GM04503 (cell line): ENCODE measurements at regions not wholly inside any gene's neighbourhood (a gene's known extent, or its start where the extent isn't known, plus 50 kb on each side); places are given as distances from the start of the nearest gene placed in this dataset.
"Not testable (repeated sequence)": the region's sequence is repeated elsewhere in the genome, so short reads cannot be mapped to it uniquely, and the experiment has no call there.

Source experiments
- DNase-seq: peaks from one replicate; pipeline ENCODE4 v3.0.0-alpha.2; 2012; ENCODE audit warnings: low read depth

DNA sequence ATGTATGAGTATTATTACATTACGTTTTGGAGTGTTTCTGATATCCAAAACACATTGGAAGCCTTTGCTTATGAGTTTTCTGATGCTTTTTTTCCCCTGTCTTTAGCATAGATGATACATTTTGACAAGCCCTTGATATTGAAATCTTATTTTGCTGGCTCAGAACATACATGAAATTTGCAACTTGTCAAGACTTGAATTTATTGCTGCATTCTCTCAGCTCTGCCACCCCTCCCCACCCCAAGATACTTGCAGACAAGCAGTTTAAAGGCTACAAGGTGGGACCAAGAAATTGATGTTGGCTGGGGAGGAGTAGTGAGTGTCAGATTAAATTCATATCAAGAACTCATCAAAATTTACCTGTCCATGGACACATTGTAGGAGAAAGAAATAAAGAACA is 160.2 kb downstream of the GJA1 start:
- no peak for DNase-seq

DNA sequence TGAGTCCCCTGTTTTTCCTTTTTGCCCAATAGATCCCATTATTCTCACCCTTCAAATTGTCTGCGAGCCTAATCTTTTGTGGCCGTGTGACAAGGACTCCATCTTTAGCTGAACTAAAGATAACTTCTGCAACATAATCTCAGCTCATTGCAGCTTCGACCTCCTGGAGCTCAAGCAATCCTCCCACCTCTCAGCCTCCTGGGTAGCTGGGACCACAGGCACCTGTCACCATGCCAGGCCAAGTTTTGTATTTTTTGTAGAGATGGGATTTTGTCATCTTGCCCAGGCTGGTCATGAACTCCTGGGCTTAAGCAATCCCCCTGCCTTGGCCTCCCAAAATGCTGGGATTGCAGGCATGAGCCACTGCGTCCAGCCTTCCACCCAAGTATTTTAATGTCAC is 161.0 kb downstream of the GJA1 start:
- no peak for DNase-seq

DNA sequence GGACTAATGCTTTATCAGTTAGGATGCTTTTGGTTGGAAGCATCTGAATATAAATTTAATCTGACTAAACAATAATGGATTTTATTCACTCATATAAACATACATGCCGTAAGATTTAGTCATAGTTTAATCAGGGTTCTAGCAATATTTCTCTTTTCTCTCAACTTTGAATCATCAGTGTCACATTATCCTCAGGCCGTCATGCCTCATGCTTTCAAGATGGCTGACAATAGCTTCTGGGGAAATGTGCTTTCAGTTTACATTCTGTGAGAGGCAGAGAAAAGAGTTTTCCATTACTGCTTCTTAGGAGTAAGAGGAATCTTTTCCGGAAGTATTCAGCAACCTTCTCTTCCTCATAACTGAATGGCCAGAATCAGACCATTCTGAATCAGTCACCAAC is 162.2 kb downstream of the GJA1 start:
- DNase-seq, result no peak

GRCh38 chr6:121599331-121599730 is 163.9 kb downstream of the GJA1 start:
- not testable (repeated sequence) for DNase-seq

DNA sequence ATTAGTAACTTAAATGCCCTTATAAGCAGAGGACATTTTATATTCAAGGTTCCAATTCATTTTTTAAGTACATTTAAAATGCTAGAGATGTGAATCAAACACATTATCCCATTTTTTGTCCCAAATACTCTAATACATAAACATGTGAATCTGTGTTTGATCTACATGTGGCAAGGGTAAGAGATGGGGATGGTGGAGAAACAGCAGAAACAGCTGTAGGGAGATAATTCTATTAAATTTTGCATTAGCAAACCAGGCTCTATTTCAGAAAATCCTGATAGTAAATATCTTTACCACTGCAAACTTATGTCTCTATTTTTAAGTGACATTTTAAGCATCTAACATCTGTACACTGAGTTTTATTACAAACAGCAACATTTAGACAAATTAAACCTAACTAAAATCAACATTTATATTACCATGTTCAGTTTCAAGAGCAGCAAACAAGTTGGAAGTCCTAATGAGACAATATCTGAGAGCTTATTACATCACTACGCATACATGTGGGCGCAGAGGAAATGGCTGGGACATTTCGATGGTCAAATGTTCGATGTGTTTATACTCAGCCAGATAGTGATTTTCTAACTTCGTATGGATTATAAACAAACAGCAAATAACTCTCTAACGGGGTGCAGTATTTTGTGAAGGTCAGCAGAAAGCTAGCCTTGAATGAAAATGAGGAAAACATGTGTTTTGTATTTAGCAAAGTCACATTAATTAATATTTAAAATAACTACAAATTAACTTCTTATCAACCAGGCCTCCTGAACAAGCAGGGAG is 165.1 kb downstream of the GJA1 start:
- DNase-seq, result no peak

GRCh38 chr6:121603486-121603885 is 168.0 kb downstream of the GJA1 start:
- no peak for DNase-seq

DNA sequence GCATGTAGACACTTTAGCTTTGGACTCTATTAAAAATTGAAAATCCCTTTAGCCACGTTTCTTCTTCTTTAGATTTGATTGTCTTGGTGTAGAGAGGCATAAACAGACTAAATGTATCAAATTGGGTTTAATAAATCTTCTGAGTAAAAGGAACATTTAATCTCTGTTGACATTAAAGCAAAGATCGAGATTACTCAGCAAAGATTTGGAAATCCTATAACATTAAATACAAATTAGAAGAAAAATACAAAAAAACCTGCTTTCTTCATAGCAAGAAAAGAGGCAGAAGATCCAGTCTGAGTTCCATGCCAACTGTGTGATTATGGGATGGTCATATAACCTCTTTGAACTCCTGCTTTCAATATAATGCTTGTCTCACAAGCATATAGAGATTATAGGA is 172.3 kb downstream of the GJA1 start:
- no peak for DNase-seq

GRCh38 chr6:121608270-121608669 is 172.8 kb downstream of the GJA1 start:
- peak; percentile 13 for DNase-seq

GRCh38 chr6:121609281-121609680 is 173.8 kb downstream of the GJA1 start:
- DNase-seq, result no peak

- DNase-seq, result no peak
Observed at GRCh38 chr6:121612927-121613326, 177.5 kb downstream of the GJA1 start.

DNA sequence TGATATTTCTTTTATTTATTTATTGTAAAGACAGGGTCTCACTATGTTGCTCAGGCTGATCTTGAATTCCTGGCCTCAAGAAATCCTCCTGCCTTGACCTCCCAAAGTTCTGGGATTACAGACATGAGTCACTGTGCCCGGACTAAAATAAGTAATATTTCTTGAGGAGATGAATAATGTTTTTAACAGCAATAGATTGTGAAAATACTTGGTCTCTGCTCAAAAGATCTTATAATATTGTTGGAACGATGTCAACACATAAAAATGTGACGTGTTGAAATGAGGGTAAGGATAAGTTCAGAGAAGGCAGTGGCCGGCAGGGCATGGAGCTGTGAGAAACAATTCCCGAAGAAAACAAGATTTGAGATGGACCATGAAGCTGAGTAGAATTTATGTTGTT is 178.7 kb downstream of the GJA1 start:
- no peak for DNase-seq

- no peak for DNase-seq
Observed at GRCh38 chr6:121615493-121615892, 180.0 kb downstream of the GJA1 start.

GRCh38 chr6:121616406-121616805 is 181.0 kb downstream of the GJA1 start:
- no peak for DNase-seq

- DNase-seq, result no peak
Observed at GRCh38 chr6:121617388-121617787, 181.9 kb downstream of the GJA1 start.

- DNase-seq, result no peak
Observed at GRCh38 chr6:121619013-121619412, 183.6 kb downstream of the GJA1 start.

- DNase-seq, result no peak
Observed at GRCh38 chr6:121619987-121620740, 184.7 kb downstream of the GJA1 start.

- no peak for DNase-seq
Observed at GRCh38 chr6:121627761-121628160, 192.3 kb downstream of the GJA1 start.

GRCh38 chr6:121630716-121631115 is 195.3 kb downstream of the GJA1 start:
- DNase-seq, result no peak

DNA sequence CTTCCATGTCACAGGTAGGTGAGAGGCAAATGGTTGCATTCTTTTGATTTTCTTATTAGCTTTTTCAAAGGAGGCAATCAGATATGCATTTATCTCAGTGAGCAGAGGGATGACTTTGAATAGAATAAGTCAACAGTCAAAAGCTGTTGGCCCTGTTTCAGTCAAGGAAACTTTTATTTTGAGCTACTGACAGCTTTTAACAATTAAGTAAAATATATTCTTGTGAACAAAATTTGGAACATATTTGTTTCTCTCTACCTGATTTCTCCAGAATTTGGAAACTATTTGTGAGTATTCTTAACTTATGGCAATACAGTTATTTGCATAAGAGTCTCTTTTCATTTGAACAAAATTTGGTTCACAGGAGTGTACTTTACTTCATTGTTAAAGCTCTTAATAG is 196.3 kb downstream of the GJA1 start:
- DNase-seq, result not testable (repeated sequence)

DNA sequence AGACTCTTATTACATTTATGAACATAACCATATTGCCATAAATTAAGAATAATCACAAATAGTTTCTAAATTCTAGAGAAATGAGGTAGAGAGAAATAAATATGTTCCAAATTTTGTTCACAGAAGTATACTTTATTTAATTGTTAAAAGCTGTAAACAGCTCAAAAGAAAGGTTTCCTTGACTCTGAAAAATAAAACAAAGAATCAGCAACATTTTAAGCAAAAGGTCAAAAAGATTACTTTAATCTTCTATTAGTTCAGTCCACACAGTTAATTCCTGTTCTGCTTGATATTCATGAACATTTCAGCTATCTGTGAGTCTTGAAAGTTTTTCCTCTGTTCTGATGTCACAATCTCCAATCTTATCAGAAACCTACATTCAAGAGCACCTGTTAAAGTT is 197.9 kb downstream of the GJA1 start:
- no peak for DNase-seq

DNA sequence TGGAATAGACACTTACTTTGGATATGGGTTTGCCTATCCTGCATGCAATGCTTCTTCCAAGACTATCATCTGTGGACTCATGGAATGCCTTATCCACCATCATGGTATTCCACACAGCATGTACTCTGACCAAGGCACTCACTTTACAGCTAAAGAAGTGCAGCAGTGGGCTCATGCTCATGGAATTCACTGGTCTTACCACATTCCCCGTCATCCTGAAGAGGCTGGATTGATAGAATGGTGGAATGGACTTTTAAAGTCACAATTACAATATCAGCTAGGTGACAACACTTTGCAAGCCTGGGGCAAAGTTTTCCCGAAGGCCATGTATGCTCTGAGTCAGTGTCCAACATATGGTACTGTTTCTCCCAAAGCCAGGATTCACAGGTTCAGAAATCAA is 199.1 kb downstream of the GJA1 start:
- DNase-seq, result not testable (repeated sequence)

DNA sequence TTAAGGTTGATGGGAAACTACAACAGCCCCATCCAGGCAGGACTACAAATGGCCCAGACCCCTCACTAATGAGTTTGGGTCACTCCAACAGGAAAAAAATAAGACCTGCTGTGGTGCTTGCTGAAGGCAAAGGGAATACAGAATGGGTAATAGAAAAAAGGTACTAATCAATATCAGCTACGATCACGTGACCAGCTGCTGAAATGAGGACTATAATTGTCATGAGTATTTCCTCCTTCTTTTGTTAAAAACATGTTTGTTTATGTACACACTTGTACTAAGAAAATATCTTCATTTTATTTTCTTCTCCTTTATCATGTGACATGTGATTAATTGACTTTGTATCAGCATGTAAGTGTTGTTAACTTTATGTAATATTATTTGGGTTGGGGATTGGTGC is 199.9 kb downstream of the GJA1 start:
- DNase-seq, result no peak

GRCh38 chr6:121636217-121636616 is 200.8 kb downstream of the GJA1 start:
- DNase-seq, result not testable (repeated sequence)

DNA sequence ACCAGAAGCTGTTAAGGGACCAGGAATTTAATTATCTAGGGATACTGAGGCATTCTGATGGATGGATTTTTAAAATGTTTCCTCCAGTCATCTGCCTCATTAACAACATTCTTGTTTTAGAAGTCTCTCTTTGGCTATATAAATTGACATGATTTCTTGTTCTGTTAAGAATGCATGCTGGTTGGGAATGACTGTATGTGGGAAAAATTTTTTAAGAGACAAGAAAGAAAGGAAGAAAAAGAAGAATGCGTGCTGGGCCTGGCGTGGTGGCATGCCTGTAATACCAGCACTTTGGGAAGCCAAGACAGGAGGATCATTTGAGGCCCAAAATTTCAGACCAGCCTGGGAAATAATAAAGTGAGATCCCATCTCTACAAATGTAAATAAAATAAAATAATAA is 203.6 kb downstream of the GJA1 start:
- peak; percentile 48 for DNase-seq
